OCI-LY1 (cell line): ENCODE measurements at regions not wholly inside any gene's neighbourhood (a gene's known extent, or its start where the extent isn't known, plus 50 kb on each side); places are given as distances from the start of the nearest gene placed in this dataset.

Source experiments
- H2AFZ ChIP-seq: fragments of 200-600 bp; sonication (generic), shearing (Covaris generic); 2 replicates; pipeline ENCODE4 v1.6.0; 2014; ENCODE audit warnings: antibody characterized with exemption, mild to moderate bottlenecking, low read length
- H3F3A ChIP-seq: fragments of 200-600 bp; sonication (generic), shearing (Covaris generic); 2 replicates; pipeline ENCODE4 v1.6.0; 2014; ENCODE audit warnings: mild to moderate bottlenecking, antibody characterized with exemption, low read length, moderate library complexity; ENCODE audit not compliant: insufficient read depth
- H3K27ac ChIP-seq: fragments of 200-600 bp; sonication (generic); 2 replicates; pipeline ENCODE4 v1.5.1; 2014; ENCODE audit warnings: low read length, mixed run types, mild to moderate bottlenecking, low read depth; ENCODE audit not compliant: poor library complexity, severe bottlenecking
- H3K27me3 ChIP-seq: fragments of 200-600 bp; sonication (generic); 2 replicates; pipeline ENCODE4 v1.6.0; 2014; ENCODE audit warnings: antibody characterized with exemption, mild to moderate bottlenecking, low read length, moderate library complexity; ENCODE audit not compliant: insufficient read depth
- H3K36me3 ChIP-seq: fragments of 200-600 bp; sonication (generic); 2 replicates; pipeline ENCODE4 v1.6.1; 2014; ENCODE audit warnings: mild to moderate bottlenecking, antibody characterized with exemption, low read length, moderate library complexity, mixed read lengths; ENCODE audit not compliant: insufficient read depth
- H3K4me1 ChIP-seq: fragments of 200-600 bp; sonication (generic); 2 replicates; pipeline ENCODE4 v1.5.1; 2014; ENCODE audit warnings: mild to moderate bottlenecking, low read length, moderate library complexity; ENCODE audit not compliant: insufficient read depth, severe bottlenecking
- H3K4me2 ChIP-seq: fragments of 200-600 bp; sonication (generic), shearing (Covaris generic); 2 replicates; pipeline ENCODE4 v1.6.1; 2014; ENCODE audit warnings: low read length
- H3K4me3 ChIP-seq: fragments of 200-600 bp; sonication (generic); 2 replicates; pipeline ENCODE4 v1.5.1; 2014; ENCODE audit warnings: low read length, low read depth, mild to moderate bottlenecking, mixed read lengths; ENCODE audit not compliant: poor library complexity, severe bottlenecking
- H3K79me2 ChIP-seq: fragments of 200-600 bp; shearing (Covaris generic); 2 replicates; pipeline ENCODE4 v1.6.1; 2016; ENCODE audit warnings: mixed run types, low read length, mixed read lengths; ENCODE audit not compliant: insufficient read depth
- H3K9ac ChIP-seq: fragments of 200-600 bp; sonication (generic), shearing (Covaris generic); 2 replicates; pipeline ENCODE4 v1.6.1; 2014; ENCODE audit warnings: mild to moderate bottlenecking, low read length, mixed read lengths
- H3K9me2 ChIP-seq: fragments of 200-600 bp; sonication (generic), shearing (Covaris generic); 2 replicates; pipeline ENCODE4 v1.6.1; 2014; ENCODE audit warnings: low read depth, mild to moderate bottlenecking, low read length, mixed read lengths
- H3K9me3 ChIP-seq: fragments of 200-600 bp; shearing (Covaris generic); 2 replicates; pipeline ENCODE4 v1.6.1; 2014; ENCODE audit warnings: low read length, mixed read lengths
- H4K20me1 ChIP-seq: fragments of 200-600 bp; sonication (generic), shearing (Covaris generic); 2 replicates; pipeline ENCODE4 v1.6.0; 2016; ENCODE audit warnings: mild to moderate bottlenecking, low read length; ENCODE audit not compliant: insufficient read depth
- CTCF ChIP-seq: fragments of 200-600 bp; sonication (generic), shearing (Covaris generic); IDR thresholded peaks from 2 replicates; pipeline ENCODE4 v1.5.1; 2017; ENCODE audit warnings: mild to moderate bottlenecking, antibody characterized with exemption, low read length, moderate library complexity, mixed read lengths
- EZH2 ChIP-seq: fragments of 200-600 bp; sonication (generic), shearing (Covaris generic); IDR thresholded peaks from 2 replicates; pipeline ENCODE4 v1.8.0; 2017; ENCODE audit warnings: borderline replicate concordance, mixed run types, mild to moderate bottlenecking, antibody characterized with exemption, low read length, moderate library complexity, mixed read lengths

DNA sequence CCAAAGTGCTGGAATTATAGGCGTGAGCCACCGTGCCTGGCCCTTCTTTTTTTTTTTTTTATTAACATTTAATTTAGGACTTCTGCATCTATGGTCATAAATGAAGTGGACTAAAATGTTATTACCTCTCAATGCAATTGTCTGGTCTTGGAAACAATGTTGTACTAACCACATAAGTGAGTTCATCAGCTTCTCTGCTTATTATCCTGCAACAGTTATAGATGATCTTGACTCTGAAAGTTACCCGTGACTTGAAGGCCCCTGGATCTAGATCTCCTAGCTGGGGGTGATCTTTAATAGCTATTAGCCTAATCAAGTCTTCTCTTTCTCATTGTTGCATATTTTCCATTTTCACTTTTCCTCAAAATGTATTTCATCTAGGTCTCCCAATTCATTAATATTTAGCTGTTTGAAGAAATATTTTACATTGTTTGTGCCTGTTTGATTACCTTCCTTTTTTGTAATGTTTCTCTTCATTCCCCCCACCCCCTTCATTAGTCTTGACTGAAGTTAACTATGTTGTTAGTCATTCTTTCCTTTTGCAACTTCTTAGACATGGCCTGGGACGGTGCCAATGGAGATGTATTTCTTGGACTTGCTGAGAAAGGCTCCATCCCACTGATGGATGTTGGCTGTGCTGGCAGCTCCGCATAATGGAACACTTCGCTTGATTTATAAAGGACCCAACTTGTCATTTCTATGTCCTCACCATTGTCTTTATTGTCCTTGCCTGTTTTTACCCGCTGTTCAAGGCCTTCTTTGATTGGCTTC, 141.6 kb upstream of the RIOK3 start:
- H3K4me1 ChIP-seq = peaks cover 4% of the 10 kb centered on the region
- H3K79me2 ChIP-seq = no peaks in the 10 kb centered on the region
- no peaks in the 10 kb centered on the region for H3K9me2 ChIP-seq
- H3K4me2 ChIP-seq = no peak overlapping the region
- H3K27me3 ChIP-seq = no peaks in the 10 kb centered on the region
- H3K9ac ChIP-seq = no peak overlapping the region
- no peak overlapping the region for H3K27ac ChIP-seq
- H3K36me3 ChIP-seq = no peaks in the 10 kb centered on the region
- H3K4me3 ChIP-seq = no peak overlapping the region
- no peaks in the 10 kb centered on the region for H3K9me3 ChIP-seq
- no peaks in the 10 kb centered on the region for H4K20me1 ChIP-seq
- no peaks in the 10 kb centered on the region for H3F3A ChIP-seq
- TF ChIP-seq EZH2 (no peak), CTCF (no peak)
- no peak overlapping the region for H2AFZ ChIP-seq

DNA sequence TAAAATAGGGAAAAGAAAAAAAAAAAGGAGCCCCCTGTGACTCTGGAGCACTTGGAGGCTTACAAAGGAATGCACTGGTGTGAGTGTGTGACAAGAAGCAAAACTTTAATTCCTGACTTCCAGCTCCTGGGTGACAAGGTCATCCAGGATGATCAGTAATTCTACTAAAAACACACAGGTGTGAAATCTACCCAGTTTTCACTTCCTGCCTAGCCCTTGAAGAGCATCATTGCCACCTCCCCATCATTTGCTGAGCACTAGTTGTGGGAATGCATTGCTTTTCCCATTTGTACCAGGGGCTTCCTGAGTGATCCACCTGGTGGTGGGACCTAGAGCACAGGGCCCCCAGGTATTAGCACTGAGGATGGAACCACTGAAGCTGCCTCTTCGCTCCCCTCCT, 139.7 kb upstream of the RIOK3 start:
- Histone ChIP-seq H3K27me3 (no peaks in the 10 kb centered on the region), H3F3A (no peaks in the 10 kb centered on the region), H3K4me3 (no peak overlapping the region), H3K9me2 (no peaks in the 10 kb centered on the region), H3K36me3 (no peaks in the 10 kb centered on the region), H3K79me2 (no peaks in the 10 kb centered on the region), H2AFZ (no peak overlapping the region), H3K9ac (no peak overlapping the region), H3K9me3 (no peaks in the 10 kb centered on the region), H3K27ac (no peak overlapping the region), H4K20me1 (no peaks in the 10 kb centered on the region), H3K4me1 (no peaks in the 10 kb centered on the region), H3K4me2 (no peak overlapping the region)
- no peak for TF ChIP-seq CTCF
- no peak for TF ChIP-seq EZH2

- Histone ChIP-seq H3K27me3 (no peaks in the 10 kb centered on the region), H3K9me3 (no peaks in the 10 kb centered on the region), H3K4me3 (no peak overlapping the region), H3K36me3 (no peaks in the 10 kb centered on the region), H3K27ac (no peak overlapping the region), H3F3A (no peaks in the 10 kb centered on the region), H2AFZ (no peak overlapping the region), H3K79me2 (no peaks in the 10 kb centered on the region), H3K4me2 (no peak overlapping the region), H3K4me1 (no peaks in the 10 kb centered on the region), H3K9me2 (no peaks in the 10 kb centered on the region), H3K9ac (no peak overlapping the region), H4K20me1 (no peaks in the 10 kb centered on the region)
- TF ChIP-seq EZH2 (no peak), CTCF (no peak)
Measured at GRCh38 chr18:23314672-23315071, 138.4 kb upstream of the RIOK3 start.
